GM21423 (cell line): ENCODE measurements at regions not wholly inside any gene's neighbourhood (a gene's known extent, or its start where the extent isn't known, plus 50 kb on each side); places are given as distances from the start of the nearest gene placed in this dataset.
"Not testable (repeated sequence)": the region's sequence is repeated elsewhere in the genome, so short reads cannot be mapped to it uniquely, and the experiment has no call there.

Experiments
- ATAC-seq: cut with Tn5 transposase; IDR thresholded peaks from one replicate; pipeline ENCODE4 v1.9.1; 2021; ENCODE audit warnings: mild to moderate bottlenecking, moderate library complexity; ENCODE audit not compliant: unreplicated experiment

- ATAC-seq, result no peak
These were observed 139.9 kb upstream of the NCOR2 start for GRCh38 chr12:124707316-124707715.

DNA sequence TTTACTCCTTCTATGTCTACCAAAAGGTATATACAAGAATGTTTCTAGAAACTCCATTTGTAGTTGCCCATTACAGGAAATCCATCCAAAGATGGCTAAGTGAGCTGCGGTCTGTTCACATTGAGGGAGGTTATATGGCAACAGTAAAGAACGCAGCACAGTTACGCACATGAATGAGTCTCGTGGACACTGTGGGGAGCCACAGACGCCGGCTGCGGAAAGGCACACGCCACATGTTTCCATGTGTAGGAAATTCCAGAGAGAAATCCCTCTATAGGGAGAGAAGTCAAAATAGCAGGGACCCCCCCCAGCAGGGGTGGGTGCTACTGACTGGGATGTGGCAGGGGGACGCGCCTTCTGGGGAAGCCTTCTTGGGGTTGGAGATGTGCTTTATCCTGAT is 139.0 kb upstream of the NCOR2 start:
- no peak for ATAC-seq

DNA sequence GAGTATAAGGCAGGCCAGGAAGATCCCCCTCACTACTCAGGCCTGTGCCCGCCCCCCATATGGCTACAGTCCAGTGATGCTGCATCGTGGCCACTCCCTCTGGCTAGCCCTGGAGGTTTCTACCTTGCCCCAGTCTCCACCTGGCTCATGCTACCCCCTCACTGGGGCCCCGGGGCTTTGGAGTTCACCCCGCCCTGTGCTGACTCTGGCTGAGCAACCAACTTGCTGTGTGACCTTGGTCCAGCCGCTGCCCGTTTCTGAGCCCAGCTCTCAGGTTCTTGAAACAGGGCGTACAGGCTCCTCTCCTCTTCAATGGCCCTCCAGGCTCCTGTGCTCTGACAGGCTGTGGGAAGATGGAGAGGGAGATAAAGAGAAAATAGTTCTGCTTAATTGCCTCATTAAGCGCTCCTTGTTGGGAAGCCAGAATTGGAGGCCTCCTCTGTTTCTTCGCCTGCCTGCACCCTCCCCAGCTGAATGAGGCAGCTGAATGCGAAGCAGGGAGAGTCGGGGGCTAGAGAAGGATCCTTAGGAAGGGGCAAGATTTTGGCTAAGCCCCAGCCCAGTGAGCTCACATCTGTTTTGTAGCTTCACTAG is 138.2 kb upstream of the NCOR2 start:
- ATAC-seq, result no peak

- no peak for ATAC-seq
These were observed 137.2 kb upstream of the NCOR2 start for GRCh38 chr12:124704619-124705018.

GRCh38 chr12:124703856-124704255 is 136.4 kb upstream of the NCOR2 start:
- no peak for ATAC-seq

DNA sequence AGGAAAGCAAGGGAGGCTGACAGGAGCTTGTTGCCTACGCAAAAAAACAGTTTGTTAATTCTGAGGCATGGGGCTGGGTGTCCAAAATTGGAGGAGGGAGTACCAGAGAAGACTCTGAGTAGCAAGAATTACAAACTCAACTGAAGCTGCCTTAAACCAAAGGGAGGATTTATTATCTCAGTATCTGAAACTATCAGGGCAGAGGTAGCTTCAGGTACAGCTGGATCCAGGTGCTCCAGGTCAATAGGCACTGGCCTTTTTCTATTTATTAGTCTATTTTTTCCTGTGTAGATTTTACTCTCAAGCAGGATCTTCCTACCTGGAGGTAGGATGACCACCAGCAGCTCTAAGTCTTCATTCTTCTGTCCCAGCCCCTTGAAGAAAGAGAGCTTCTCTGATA is 135.3 kb upstream of the NCOR2 start:
- ATAC-seq, result no peak

- ATAC-seq, result no peak
These were observed 133.6 kb upstream of the NCOR2 start for GRCh38 chr12:124700810-124701592.

- ATAC-seq, result no peak
These were observed 132.5 kb upstream of the NCOR2 start for GRCh38 chr12:124699909-124700308.

DNA sequence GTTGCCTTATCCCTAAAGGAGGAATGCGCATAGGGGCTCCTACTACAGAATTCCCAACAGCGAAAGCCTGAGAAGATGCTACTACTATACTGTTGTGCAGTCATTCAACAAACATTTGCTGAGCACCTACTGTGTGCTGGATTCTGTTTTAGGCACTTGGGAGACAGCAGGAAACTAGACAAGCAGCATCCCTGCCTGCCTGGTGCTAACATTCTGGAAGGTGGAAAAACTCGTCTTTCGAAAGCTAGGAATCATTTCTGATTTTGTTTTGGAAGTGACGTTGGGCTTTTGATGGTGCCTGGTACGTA is 131.5 kb upstream of the NCOR2 start:
- no peak for ATAC-seq

GRCh38 chr12:124698211-124698997 is 131.0 kb upstream of the NCOR2 start:
- no peak for ATAC-seq

DNA sequence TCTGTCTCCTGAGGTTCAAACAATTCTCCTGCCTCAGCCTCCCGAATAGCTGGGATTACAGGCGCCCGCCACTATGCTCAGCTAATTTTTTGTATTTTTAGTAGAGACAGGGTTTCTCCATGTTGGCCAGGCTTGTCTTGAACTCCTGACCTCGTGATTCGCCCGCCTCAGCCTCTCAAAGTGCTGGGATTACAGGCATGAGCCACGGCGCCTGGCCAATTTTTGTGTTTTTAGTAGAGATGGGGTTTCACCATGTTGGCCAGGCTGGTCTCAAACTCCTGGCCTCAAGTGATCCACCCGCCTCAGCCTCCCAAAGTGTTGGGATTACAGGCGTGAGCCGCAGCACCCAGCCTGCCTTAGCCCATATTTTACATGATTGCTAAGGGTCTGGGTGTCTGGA is 130.3 kb upstream of the NCOR2 start:
- ATAC-seq, result not testable (repeated sequence)

- ATAC-seq, result no peak
These were observed 129.5 kb upstream of the NCOR2 start for GRCh38 chr12:124696693-124697476.

GRCh38 chr12:124695861-124696260 is 128.4 kb upstream of the NCOR2 start:
- ATAC-seq, result no peak

DNA sequence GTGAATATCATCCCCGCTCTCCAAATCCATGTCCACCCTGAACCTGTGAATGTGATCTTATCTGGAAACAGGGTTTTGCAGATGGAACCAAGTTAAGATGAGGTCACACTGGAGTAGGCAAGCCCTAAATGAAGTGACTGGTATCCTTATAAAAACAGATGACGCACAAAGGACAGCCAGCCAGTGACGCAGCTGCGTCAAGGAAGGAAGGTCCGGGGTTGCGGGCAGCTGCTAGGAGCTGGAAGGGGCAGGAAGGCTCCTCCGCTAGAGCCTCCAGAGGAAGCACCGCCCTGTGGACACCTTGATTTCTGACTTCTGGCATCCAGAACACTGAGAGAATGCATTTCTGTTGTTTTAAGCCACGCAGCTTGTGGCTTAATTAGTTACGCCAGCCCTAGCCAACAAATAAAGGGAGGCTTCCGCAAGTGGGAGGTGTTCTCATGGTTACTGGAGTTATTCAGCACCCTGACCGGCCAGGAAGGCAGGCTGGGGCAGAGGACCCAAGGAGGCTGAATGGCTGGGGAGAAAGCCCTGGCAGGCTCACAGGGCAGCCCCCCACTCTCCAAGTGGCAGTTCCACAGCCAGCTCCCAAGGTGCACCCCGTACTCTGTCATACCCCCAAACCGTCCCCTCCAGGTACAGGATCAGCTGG is 127.6 kb upstream of the NCOR2 start:
- ATAC-seq, result no peak

DNA sequence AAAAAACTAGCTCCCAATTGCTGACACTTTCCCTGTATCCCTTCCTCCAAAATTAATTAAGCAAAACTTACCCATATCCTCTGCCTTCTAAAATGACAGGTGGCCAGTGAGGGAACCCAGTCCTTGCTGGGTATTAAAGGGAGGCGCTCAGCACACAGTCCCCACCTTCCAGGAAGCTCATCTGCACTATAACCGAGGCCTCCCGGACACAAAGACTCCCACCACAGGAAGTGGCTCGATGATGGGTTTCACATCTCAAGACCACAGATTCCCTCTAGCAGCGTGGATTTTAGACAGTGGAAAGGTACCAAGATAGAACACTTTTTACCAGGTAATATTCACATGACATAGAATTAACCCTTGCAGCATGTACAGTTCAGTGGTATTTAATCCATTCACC is 126.8 kb upstream of the NCOR2 start:
- peak; percentile 60 for ATAC-seq

GRCh38 chr12:124693111-124693723 is 125.8 kb upstream of the NCOR2 start:
- ATAC-seq, result no peak

DNA sequence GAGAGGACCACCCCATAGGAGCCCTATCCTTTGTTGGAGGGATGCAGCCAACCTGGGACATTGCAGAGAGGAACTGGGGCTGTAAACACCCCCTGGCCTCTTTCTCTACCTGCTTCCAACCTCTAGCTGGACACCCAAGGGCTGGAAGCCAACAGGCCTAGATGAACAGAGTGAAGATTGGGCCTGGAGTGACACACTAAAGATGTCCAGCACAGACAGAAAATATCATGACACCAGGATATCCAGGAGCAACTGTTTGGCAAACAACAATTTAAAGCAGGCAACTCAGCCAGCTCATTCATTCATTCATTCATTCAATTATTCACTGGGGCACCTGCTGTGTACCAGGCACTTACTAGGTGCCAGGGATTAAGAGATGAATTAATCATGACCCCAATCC is 125.0 kb upstream of the NCOR2 start:
- ATAC-seq, result no peak

DNA sequence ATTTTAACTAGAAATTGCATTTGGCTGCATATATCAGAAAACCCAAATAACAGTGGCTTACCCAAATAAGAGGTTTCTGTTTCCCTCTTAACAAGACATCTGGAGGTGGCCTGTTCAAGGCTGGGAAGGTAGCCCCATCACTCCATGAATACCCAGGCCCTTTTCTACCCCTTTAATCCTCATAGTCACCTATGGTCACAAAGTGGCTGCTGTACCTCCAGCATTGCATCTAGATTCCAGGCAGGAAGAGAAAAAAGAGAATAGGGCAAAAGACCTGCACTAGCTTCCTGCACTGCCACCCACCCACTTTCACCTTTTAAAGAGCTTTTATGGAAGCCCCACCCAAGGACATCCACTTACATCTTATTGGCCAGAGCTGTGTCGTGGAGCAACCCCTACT is 124.0 kb upstream of the NCOR2 start:
- no peak for ATAC-seq

GRCh38 chr12:124689631-124690030 is 122.2 kb upstream of the NCOR2 start:
- ATAC-seq, result no peak

DNA sequence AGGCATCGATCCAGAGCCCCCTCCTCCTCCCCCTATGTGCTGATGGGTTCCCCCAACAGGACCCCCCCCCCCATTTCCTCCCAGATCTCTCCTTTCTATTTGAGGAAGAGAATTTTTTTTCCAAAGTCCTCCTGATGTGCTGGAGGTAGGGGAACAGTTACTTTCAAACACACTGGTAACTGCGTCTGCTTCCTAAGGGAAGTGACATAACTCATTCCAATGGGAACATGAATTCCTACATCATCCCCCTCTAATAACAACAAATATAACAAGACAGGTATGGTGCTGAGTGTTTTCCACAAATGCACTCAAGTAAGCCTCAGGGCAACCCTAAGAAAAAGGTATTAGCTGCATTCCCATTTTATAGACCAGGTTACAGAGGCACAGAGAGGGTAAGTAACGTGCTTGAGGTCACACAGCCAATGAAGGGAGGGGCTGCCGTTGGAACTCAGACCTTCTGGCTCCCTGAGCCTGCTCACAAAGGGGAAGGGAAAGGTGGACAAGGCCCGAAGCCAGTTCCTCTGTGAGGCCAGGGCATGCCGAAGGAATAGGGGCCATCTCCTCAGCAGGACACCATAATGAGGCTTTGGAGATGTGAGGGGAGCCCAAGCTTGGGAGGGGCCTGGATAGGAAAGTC is 121.1 kb upstream of the NCOR2 start:
- ATAC-seq, result no peak
